HCT116 (cell line): ENCODE measurements at regions not wholly inside any gene's neighbourhood (a gene's known extent, or its start where the extent isn't known, plus 50 kb on each side); places are given as distances from the start of the nearest gene placed in this dataset.

Experiments
- ATAC-seq: fragments of 200-7000 bp; cut with Tn5 transposase; 2 replicates; pipeline ENCODE4 v1.9.1; 2020; ENCODE audit warnings: mild to moderate bottlenecking, moderate library complexity
- BruUV-seq: library from RNA; stranded (reverse); fragments of 400-500 nt; replicated peaks from 2 replicates; lab custom pipeline; 2021; lab: Mats Ljungman, UMichigan
- CTCF ChIA-PET: fragments of 300-600 bp; sonication (Branson Sonifier 250); formaldehyde crosslinking; loops from one replicate; lab custom pipeline; 2021; ENCODE audit warnings: antibody characterized with exemption; lab: Charles Lee
- POLR2A ChIA-PET: fragments of 300-600, 350-600 bp; sonication (Branson Sonifier 250); formaldehyde crosslinking; loops from one replicate; lab custom pipeline; 2021; ENCODE audit warnings: antibody characterized with exemption; lab: Charles Lee
- RAD21 ChIA-PET, 2 experiments: fragments of 300-600 bp; sonication (Branson Sonifier 250); formaldehyde crosslinking; loops; one replicate each; lab custom pipeline; 2023; ENCODE audit warnings: low total read pairs in 2 of 2; ENCODE audit not compliant: uncharacterized antibody in 2 of 2, unreplicated experiment in 2 of 2, low non-redundant PET in 1 of 2; lab: Charles Lee
- DNase-seq: peaks from one replicate; pipeline ENCODE4 v3.0.0-alpha.2; 2010; ENCODE audit warnings: low read depth, low spot score
- H2AFZ ChIP-seq: fragments of 200-600 bp; shearing (Covaris generic), sonication (generic); 2 replicates; pipeline ENCODE4 v1.6.1; 2017; ENCODE audit warnings: low read depth, mixed run types, mixed read lengths, antibody characterized with exemption, low read length; ENCODE audit not compliant: poor library complexity, severe bottlenecking
- H3K27ac ChIP-seq: 2 replicates; pipeline ENCODE4 v1.5.1; 2012; ENCODE audit warnings: low read depth, low read length
- H3K27me3 ChIP-seq: fragments of 200-600 bp; sonication (generic); 2 replicates; pipeline ENCODE4 v1.6.1; 2016; ENCODE audit warnings: mixed run types, low read length, mixed read lengths; ENCODE audit not compliant: insufficient read depth
- H3K36me3 ChIP-seq, 2 experiments: fragments of 200-500 bp in 1 of 2; fragments of 200-600 bp in 1 of 2; sonication (Bioruptor generic) in 1 of 2; sonication (generic) in 1 of 2; 2 replicates each; pipeline versions ENCODE4 v1.5.1 to v1.6.1; 2014 to 2016; ENCODE audit warnings: low read length in 2 of 2, inconsistent platforms in 1 of 2, mixed read lengths in 1 of 2, mixed run types in 1 of 2; ENCODE audit not compliant: insufficient read depth in 2 of 2, control insufficient read depth in 1 of 2
- H3K4me1 ChIP-seq, 2 experiments: fragments of 200-600 bp in 1 of 2; sonication (generic) in 1 of 2; 2 replicates each; pipeline versions ENCODE4 v1.5.1 to v1.6.1; 2012 to 2017; ENCODE audit warnings: low read length in 2 of 2, inconsistent platforms in 1 of 2, mild to moderate bottlenecking in 1 of 2, mixed read lengths in 1 of 2, mixed run types in 1 of 2, moderate library complexity in 1 of 2; ENCODE audit not compliant: insufficient read depth in 2 of 2, control insufficient read depth in 1 of 2
- H3K4me2 ChIP-seq: fragments of 200-600 bp; sonication (generic); 2 replicates; pipeline ENCODE4 v1.6.1; 2017; ENCODE audit warnings: mixed run types, low read length, mixed read lengths
- H3K4me3 ChIP-seq, 2 experiments: fragments of 200-600 bp in 1 of 2; sonication (generic) in 1 of 2; replicated peaks in 1 of 2; 2 replicates each; pipeline ENCODE4 v1.5.1; 2011 to 2016; ENCODE audit warnings: low read length in 2 of 2, control low read depth in 1 of 2, low read depth in 1 of 2, mild to moderate bottlenecking in 1 of 2, mixed read lengths in 1 of 2, mixed run types in 1 of 2
- H3K79me2 ChIP-seq: fragments of 200-600 bp; sonication (generic); 2 replicates; pipeline ENCODE4 v1.6.1; 2017; ENCODE audit warnings: mild to moderate bottlenecking, mixed run types, low read length, moderate library complexity, mixed read lengths; ENCODE audit not compliant: insufficient read depth
- H3K9ac ChIP-seq: fragments of 200-600 bp; sonication (generic); 2 replicates; pipeline ENCODE4 v1.6.1; 2016; ENCODE audit warnings: low read length, mixed read lengths
- H3K9me2 ChIP-seq: fragments of 200-600 bp; sonication (generic), shearing (Covaris generic); 2 replicates; pipeline ENCODE4 v1.6.1; 2017; ENCODE audit warnings: mixed run types, mild to moderate bottlenecking, moderate library complexity; ENCODE audit not compliant: insufficient read depth
- H3K9me3 ChIP-seq, 2 experiments: fragments of 200-500 bp in 1 of 2; fragments of 200-600 bp in 1 of 2; sonication (Bioruptor generic) in 1 of 2; sonication (generic) in 1 of 2; 2 replicates each; pipeline ENCODE4 v1.6.1; 2014 to 2017; ENCODE audit warnings: low read length in 2 of 2, mixed read lengths in 2 of 2, inconsistent platforms in 1 of 2, low read depth in 1 of 2, mild to moderate bottlenecking in 1 of 2, mixed run types in 1 of 2, moderate library complexity in 1 of 2; ENCODE audit not compliant: control insufficient read depth in 1 of 2, insufficient read depth in 1 of 2
- H4K20me1 ChIP-seq: fragments of 200-600 bp; sonication (generic), shearing (Covaris generic); 2 replicates; pipeline ENCODE4 v1.6.1; 2017; ENCODE audit warnings: mixed run types, mild to moderate bottlenecking, moderate library complexity; ENCODE audit not compliant: insufficient read depth
- ATF3 ChIP-seq: IDR thresholded peaks from 2 replicates; pipeline ENCODE4 v1.6.1; 2012
- CEBPB ChIP-seq: IDR thresholded peaks from 2 replicates; pipeline ENCODE4 v1.6.1; 2012; ENCODE audit warnings: low read depth
- CTCF ChIP-seq, 3 experiments: fragments of 200-600 bp in 1 of 3; sonication (generic) in 1 of 3; IDR thresholded peaks in 2 of 3; conservative IDR thresholded peaks in 1 of 3; 2 replicates each; pipeline ENCODE4 v1.5.1; 2012 to 2017; ENCODE audit warnings: low read depth in 2 of 3, low read length in 2 of 3, antibody characterized with exemption in 1 of 3, borderline replicate concordance in 1 of 3, control low read depth in 1 of 3, mild to moderate bottlenecking in 1 of 3, mixed read lengths in 1 of 3, mixed run types in 1 of 3, moderate library complexity in 1 of 3; ENCODE audit not compliant: insufficient read depth in 1 of 3
- EZH2 ChIP-seq: fragments of 200-600 bp; sonication (generic); IDR thresholded peaks from 2 replicates; pipeline ENCODE4 v1.6.1; 2017; ENCODE audit warnings: antibody characterized with exemption, mixed run types
- EZH2phosphoT487 ChIP-seq: fragments of 200-600 bp; IDR thresholded peaks from 2 replicates; pipeline ENCODE4 v1.6.1; 2018; ENCODE audit warnings: antibody characterized with exemption, borderline replicate concordance
- FOSL1 ChIP-seq: IDR thresholded peaks from 2 replicates; pipeline ENCODE4 v1.6.1; 2012; ENCODE audit warnings: low read depth
- MAX ChIP-seq: IDR thresholded peaks from 2 replicates; pipeline ENCODE4 v1.6.1; 2012
- POLR2A ChIP-seq: IDR thresholded peaks from 2 replicates; pipeline ENCODE4 v1.7.0; 2011; ENCODE audit warnings: borderline replicate concordance; ENCODE audit not compliant: insufficient read depth, insufficient read length; ENCODE audit errors: extremely low read depth
- RAD21 ChIP-seq: IDR thresholded peaks from 2 replicates; pipeline ENCODE4 v1.6.1; 2012; ENCODE audit warnings: low read depth, mild to moderate bottlenecking
- REST ChIP-seq: IDR thresholded peaks from 2 replicates; pipeline ENCODE4 v1.6.1; 2012; ENCODE audit warnings: low read depth
- SRF ChIP-seq: IDR thresholded peaks from 2 replicates; pipeline ENCODE4 v1.6.1; 2012; ENCODE audit warnings: low read depth
- TCF7L2 ChIP-seq: IDR thresholded peaks from 2 replicates; pipeline ENCODE4 v1.7.0; 2011; ENCODE audit warnings: borderline replicate concordance, inconsistent platforms; ENCODE audit not compliant: insufficient read depth, insufficient read length; ENCODE audit errors: extremely low read depth
- intact Hi-C: fragments of 100-400 bp; cut with micrococcal nuclease; formaldehyde crosslinking; loops from 2 replicates; pipeline ENCODE4 v1.10.0; 2022

GRCh38 chr1:168833362-168833761 lies 104.4 kb upstream of the DPT start:
- H3K36me3 ChIP-seq, result no peaks in the 10 kb centered on the region
- no peaks in the 10 kb centered on the region for H4K20me1 ChIP-seq
- H3K27me3 ChIP-seq, result no peaks in the 10 kb centered on the region
- intact Hi-C loops, result no loop called here
- no peaks in the 10 kb centered on the region for H3K9me2 ChIP-seq
- RAD21 ChIA-PET, result no interaction called here
- no peaks in the 10 kb centered on the region for H3K9me3 ChIP-seq
- TF ChIP-seq SRF, result no peak
- TF ChIP-seq TCF7L2, result no peak
- TF ChIP-seq ATF3, result no peak
- no peak for TF ChIP-seq POLR2A
- TF ChIP-seq EZH2phosphoT487, result no peak
- no peak for TF ChIP-seq EZH2
- no peak for TF ChIP-seq REST
- TF ChIP-seq CEBPB, result no peak
- no peak for TF ChIP-seq FOSL1
- TF ChIP-seq RAD21, result no peak
- no peak for TF ChIP-seq CTCF (IDR thresholded peaks at IDR 0.05 in 2 of 3, conservative IDR thresholded peaks at IDR 0.05 in 1 of 3; ENCODE audit: borderline replicate concordance in 1 of 3, insufficient read depth in 1 of 3, low read depth in 2 of 3, low read length in 2 of 3)
- TF ChIP-seq MAX, result no peak
- no peaks in the 10 kb centered on the region for H3K79me2 ChIP-seq
- no peak overlapping the region for H3K27ac ChIP-seq
- no peak for DNase-seq
- no peak for ATAC-seq
- no peak overlapping the region for H3K4me2 ChIP-seq
- no peak overlapping the region for H3K9ac ChIP-seq
- POLR2A ChIA-PET, result no interaction called here
- CTCF ChIA-PET, result no interaction called here
- no peaks in the 10 kb centered on the region for H3K4me1 ChIP-seq
- H3K4me3 ChIP-seq, result no peak overlapping the region
- BruUV-seq, result no TSS peak
- no peak overlapping the region for H2AFZ ChIP-seq
